H9 (cell line): ENCODE measurements at regions not wholly inside any gene's neighbourhood (a gene's known extent, or its start where the extent isn't known, plus 50 kb on each side); places are given as distances from the start of the nearest gene placed in this dataset.

Source experiments
- DNase-seq: peaks from one replicate; pipeline ENCODE4 v3.0.0-alpha.2; 2017
- H2AFZ ChIP-seq: one replicate; pipeline ENCODE4 v1.6.1; 2013; ENCODE audit warnings: mild to moderate bottlenecking, low read length, control low read depth, moderate library complexity
- H2AK5ac ChIP-seq: 2 replicates; pipeline ENCODE4 v1.6.1; 2013; ENCODE audit warnings: low read length, control low read depth, mixed read lengths; ENCODE audit not compliant: insufficient read length
- H2BK120ac ChIP-seq: one replicate; pipeline ENCODE4 v1.6.1; 2013; ENCODE audit warnings: low read depth, mild to moderate bottlenecking, low read length, control low read depth, inconsistent platforms; ENCODE audit not compliant: poor library complexity, severe bottlenecking
- H2BK12ac ChIP-seq: 2 replicates; pipeline ENCODE4 v1.6.1; 2013; ENCODE audit warnings: low read length, control low read depth, mixed read lengths, low read depth; ENCODE audit not compliant: insufficient read length
- H2BK15ac ChIP-seq: 2 replicates; pipeline ENCODE4 v1.6.1; 2013; ENCODE audit warnings: low read depth, low read length, control low read depth
- H2BK20ac ChIP-seq: one replicate; pipeline ENCODE4 v1.6.1; 2013; ENCODE audit warnings: low read depth, mild to moderate bottlenecking, low read length, control low read depth, inconsistent platforms; ENCODE audit not compliant: poor library complexity, severe bottlenecking
- H2BK5ac ChIP-seq: 2 replicates; pipeline ENCODE4 v1.6.1; 2013; ENCODE audit warnings: low read length, control low read depth, mixed read lengths; ENCODE audit not compliant: insufficient read length
- H3K14ac ChIP-seq: 2 replicates; pipeline ENCODE4 v1.6.1; 2013; ENCODE audit warnings: low read length, control low read depth; ENCODE audit not compliant: insufficient read depth
- H3K18ac ChIP-seq: 2 replicates; pipeline ENCODE4 v1.6.1; 2013; ENCODE audit warnings: low read depth, mild to moderate bottlenecking, mixed read lengths, low read length, control low read depth; ENCODE audit not compliant: insufficient read length
- H3K23ac ChIP-seq: 2 replicates; pipeline ENCODE4 v1.6.1; 2013; ENCODE audit warnings: low read length, control low read depth, mixed read lengths, low read depth; ENCODE audit not compliant: insufficient read length
- H3K23me2 ChIP-seq: 2 replicates; pipeline ENCODE4 v1.6.1; 2013; ENCODE audit warnings: low read depth, mild to moderate bottlenecking, mixed read lengths, low read length, control low read depth; ENCODE audit not compliant: insufficient read length, poor library complexity, severe bottlenecking
- H3K27ac ChIP-seq: 2 replicates; pipeline ENCODE4 v1.5.1; 2013; ENCODE audit warnings: low read length, control low read depth, mixed read lengths, low read depth; ENCODE audit not compliant: insufficient read length
- H3K27me3 ChIP-seq: 2 replicates; pipeline ENCODE4 v1.6.1; 2013; ENCODE audit warnings: low read length, control low read depth, inconsistent platforms; ENCODE audit not compliant: insufficient read depth
- H3K4ac ChIP-seq: 2 replicates; pipeline ENCODE4 v1.6.1; 2013; ENCODE audit warnings: low read depth, mild to moderate bottlenecking, control low read depth, inconsistent platforms, low read length, moderate library complexity
- H3K4me1 ChIP-seq: 2 replicates; pipeline ENCODE4 v1.6.1; 2013; ENCODE audit warnings: low read length, control low read depth, inconsistent platforms; ENCODE audit not compliant: insufficient read depth
- H3K4me2 ChIP-seq: 2 replicates; pipeline ENCODE4 v1.6.1; 2013; ENCODE audit warnings: low read length, control low read depth, mixed read lengths; ENCODE audit not compliant: insufficient read length, insufficient read depth
- H3K56ac ChIP-seq: 2 replicates; pipeline ENCODE4 v1.6.1; 2013; ENCODE audit warnings: low read depth, mild to moderate bottlenecking, mixed read lengths, low read length, control low read depth; ENCODE audit not compliant: insufficient read length
- H3K79me1 ChIP-seq: 2 replicates; pipeline ENCODE4 v1.6.1; 2013; ENCODE audit warnings: low read depth, mild to moderate bottlenecking, moderate library complexity, low read length, control low read depth, inconsistent platforms; ENCODE audit not compliant: insufficient read depth, poor library complexity, severe bottlenecking
- H3K79me2 ChIP-seq: 2 replicates; pipeline ENCODE4 v1.6.1; 2013; ENCODE audit warnings: low read length, control low read depth, inconsistent platforms; ENCODE audit not compliant: insufficient read depth
- H3K9ac ChIP-seq: 2 replicates; pipeline ENCODE4 v1.6.1; 2013; ENCODE audit warnings: low read length, control low read depth, mixed read lengths; ENCODE audit not compliant: insufficient read length; ENCODE audit errors: extremely low read depth
- H3K9me3 ChIP-seq: one replicate; pipeline ENCODE4 v1.6.1; 2013; ENCODE audit warnings: low read depth, low read length, inconsistent platforms; ENCODE audit not compliant: control insufficient read depth
- H3T11ph ChIP-seq: one replicate; pipeline ENCODE4 v1.6.1; 2013; ENCODE audit warnings: mild to moderate bottlenecking, low read length, control low read depth, inconsistent platforms
- H4K20me1 ChIP-seq: one replicate; pipeline ENCODE4 v1.6.1; 2013; ENCODE audit not compliant: control insufficient read depth, insufficient read length, insufficient read depth
- H4K5ac ChIP-seq: 2 replicates; pipeline ENCODE4 v1.6.1; 2013; ENCODE audit warnings: low read depth, mild to moderate bottlenecking, mixed read lengths, low read length, control low read depth; ENCODE audit not compliant: insufficient read length
- H4K8ac ChIP-seq: replicated peaks from 2 replicates; pipeline ENCODE4 v1.6.1; 2013; ENCODE audit warnings: low read length, control low read depth, mixed read lengths, low read depth; ENCODE audit not compliant: insufficient read length
- H4K91ac ChIP-seq: 2 replicates; pipeline ENCODE4 v1.6.1; 2013; ENCODE audit warnings: low read depth, mild to moderate bottlenecking, moderate library complexity, mixed read lengths, low read length, control low read depth; ENCODE audit not compliant: insufficient read length
- H3K27ac Mint-ChIP-seq, 3 experiments: 2 replicates in 2 of 3; 3 replicates in 1 of 3; pipeline ENCODE4 v1.8.0; 2020 to 2021; ENCODE audit warnings: mixed read lengths in 3 of 3, mild to moderate bottlenecking in 1 of 3, moderate library complexity in 1 of 3
- H3K27me3 Mint-ChIP-seq: 2 replicates; pipeline ENCODE4 v1.8.0; 2021; ENCODE audit warnings: low read depth, mild to moderate bottlenecking, moderate library complexity, mixed read lengths
- H3K36me3 Mint-ChIP-seq, 3 experiments: 2 replicates in 2 of 3; 3 replicates in 1 of 3; pipeline ENCODE4 v1.8.0; 2020 to 2021; ENCODE audit warnings: low read depth in 3 of 3, mixed read lengths in 3 of 3; ENCODE audit not compliant: insufficient read depth in 1 of 3
- H3K4me1 Mint-ChIP-seq, 2 experiments: 2 replicates each; pipeline ENCODE4 v1.8.0; 2020; ENCODE audit warnings: mixed read lengths in 2 of 2
- H3K4me3 Mint-ChIP-seq, 2 experiments: 2 replicates in 1 of 2; 3 replicates in 1 of 2; pipeline ENCODE4 v1.8.0; 2020 to 2021; ENCODE audit warnings: mild to moderate bottlenecking in 2 of 2, mixed read lengths in 2 of 2, moderate library complexity in 1 of 2
- H3K9me3 Mint-ChIP-seq, 2 experiments: 2 replicates in 1 of 2; 3 replicates in 1 of 2; pipeline ENCODE4 v1.8.0; 2020; ENCODE audit warnings: mild to moderate bottlenecking in 2 of 2, mixed read lengths in 2 of 2, moderate library complexity in 1 of 2
- CTCF ChIP-seq: fragments of 200-600 bp; sonication (generic); conservative IDR thresholded peaks from 3 replicates; pipeline ENCODE4 v1.8.0; 2021; ENCODE audit warnings: antibody characterized with exemption, mild to moderate bottlenecking
- WGBS: extraction: QIAGEN DNeasy Blood & Tissue Kit; methylation state at CpG from one replicate; pipeline ENCODE4 v1.1.7; 2013; ENCODE audit warnings: missing lambda C conversion rate, low lambda C conversion rate, mixed read lengths; ENCODE audit not compliant: insufficient read length; ENCODE audit errors: extremely low coverage; 5-methylcytosine and 5-hydroxymethylcytosine counted together

DNA sequence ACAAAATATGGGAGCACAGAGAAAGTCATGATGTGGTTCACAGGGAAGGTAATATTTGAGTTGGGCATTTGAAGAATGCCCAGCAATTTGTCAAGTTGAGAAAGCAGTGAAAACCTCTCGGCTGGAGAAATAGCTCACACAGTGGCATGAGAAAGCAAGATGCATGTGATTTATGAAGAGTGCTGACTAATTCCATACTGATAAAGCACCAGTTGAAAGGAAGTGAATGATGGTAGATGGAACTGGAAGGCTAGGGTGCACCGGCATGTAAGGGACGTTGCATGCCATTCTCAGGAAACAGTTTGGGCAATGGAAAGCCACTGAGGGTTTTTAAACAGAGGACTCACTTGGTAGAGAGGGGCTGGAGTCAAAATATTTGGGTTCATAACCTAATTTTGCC, 53.5 kb upstream of the MTF2 start:
- H3K9me3 ChIP-seq: no peaks in the 10 kb centered on the region
- H3K27me3 Mint-ChIP-seq: peaks cover 1% of the 10 kb centered on the region; the same call in 1 of the 2 replicates
- H3T11ph ChIP-seq: no peak overlapping the region
- no peak overlapping the region for H3K18ac ChIP-seq
- H2BK12ac ChIP-seq: no peak overlapping the region
- H2BK5ac ChIP-seq: no peak overlapping the region
- H2BK20ac ChIP-seq: no peak overlapping the region
- no peak for TF ChIP-seq CTCF
- H3K23me2 ChIP-seq: no peaks in the 10 kb centered on the region
- no peak overlapping the region for H2AFZ ChIP-seq
- no peaks in the 10 kb centered on the region for H3K27me3 ChIP-seq
- H3K4me1 ChIP-seq: no peaks in the 10 kb centered on the region
- no peaks in the 10 kb centered on the region for H3K36me3 Mint-ChIP-seq
- no peak overlapping the region for H2BK15ac ChIP-seq
- no peak overlapping the region for H3K27ac Mint-ChIP-seq
- H2AK5ac ChIP-seq: no peak overlapping the region
- H2BK120ac ChIP-seq: no peak overlapping the region
- H3K23ac ChIP-seq: no peak overlapping the region
- no peak overlapping the region for H4K91ac ChIP-seq
- no peak for DNase-seq
- H4K8ac ChIP-seq: no peak overlapping the region
- H3K56ac ChIP-seq: no peak overlapping the region
- no peak overlapping the region for H3K9ac ChIP-seq
- WGBS: no CpG with 5 or more reads among the region's 3 CpGs
- no peaks in the 10 kb centered on the region for H4K20me1 ChIP-seq
- no peak overlapping the region for H3K27ac ChIP-seq
- peaks cover 11 to 13% of the 10 kb centered on the region in 2 experiments for H3K4me1 Mint-ChIP-seq
- H3K4me3 Mint-ChIP-seq: no peak overlapping the region
- no peaks in the 10 kb centered on the region for H3K79me1 ChIP-seq
- no peaks in the 10 kb centered on the region for H3K9me3 Mint-ChIP-seq
- no peak overlapping the region for H3K14ac ChIP-seq
- no peaks in the 10 kb centered on the region for H3K79me2 ChIP-seq
- H3K4me2 ChIP-seq: no peak overlapping the region
- no peak overlapping the region for H3K4ac ChIP-seq
- no peak overlapping the region for H4K5ac ChIP-seq
